Activated CD8-positive, alpha-beta memory T cell treated with anti-CD3 and anti-CD28 coated beads, Interleukin-2, amount 10 ng/mL, durations not matched to agents 7 days and 5 days (primary cell): ENCODE measurements at regions not wholly inside any gene's neighbourhood (a gene's known extent, or its start where the extent isn't known, plus 50 kb on each side); places are given as distances from the start of the nearest gene placed in this dataset.
"Not testable (repeated sequence)": the region's sequence is repeated elsewhere in the genome, so short reads cannot be mapped to it uniquely, and the experiment has no call there.

Experiments
- ATAC-seq: fragments of 150-1000 bp; cut with Tn5 transposase; one replicate; pipeline ENCODE4 v1.10.0; 2021; ENCODE audit warnings: moderate library complexity
- CTCF ChIA-PET: fragments of 350-600 bp; sonication (Branson Sonifier 250); formaldehyde crosslinking; loops from one replicate; lab custom pipeline; 2021; ENCODE audit warnings: antibody characterized with exemption; lab: Charles Lee
- DNase-seq: peaks from one replicate; pipeline ENCODE4 v3.0.0-alpha.2; 2020
- H3K27ac Mint-ChIP-seq: one replicate; pipeline ENCODE4 v1.8.0; 2021; ENCODE audit warnings: mild to moderate bottlenecking, mixed read lengths
- H3K27me3 Mint-ChIP-seq: one replicate; pipeline ENCODE4 v1.8.0; 2021; ENCODE audit warnings: mixed read lengths
- H3K36me3 Mint-ChIP-seq: one replicate; pipeline ENCODE4 v1.8.0; 2021; ENCODE audit warnings: mild to moderate bottlenecking, mixed read lengths
- H3K4me1 Mint-ChIP-seq: one replicate; pipeline ENCODE4 v1.8.0; 2021; ENCODE audit warnings: mixed read lengths
- H3K4me3 Mint-ChIP-seq: one replicate; pipeline ENCODE4 v1.8.0; 2021; ENCODE audit warnings: mild to moderate bottlenecking, moderate library complexity, mixed read lengths
- H3K9me3 Mint-ChIP-seq: one replicate; pipeline ENCODE4 v1.8.0; 2022; ENCODE audit warnings: low read depth, mixed read lengths

DNA sequence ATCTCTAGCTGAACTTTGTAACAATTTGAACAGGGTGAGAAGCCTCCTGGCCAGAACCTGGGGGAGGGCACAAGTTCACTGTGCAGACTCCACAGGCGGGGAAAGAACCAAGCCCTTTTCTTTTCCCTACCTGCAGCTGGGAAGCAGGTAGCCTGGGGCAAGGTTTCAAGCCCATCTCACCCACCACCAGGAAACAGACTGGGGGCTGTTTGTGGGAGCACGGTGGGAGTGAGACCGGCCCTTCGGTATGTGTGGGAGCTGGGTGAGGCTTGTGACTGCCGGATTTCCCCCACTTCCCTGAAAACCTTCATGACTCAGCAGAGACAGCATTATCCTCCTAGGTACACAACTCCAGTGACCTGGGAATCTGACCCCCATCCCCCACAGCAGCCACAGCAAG, 211.7 kb downstream of the ZNF674 start:
- H3K27me3 Mint-ChIP-seq, result peaks cover 3% of the 10 kb centered on the region
- no peak for ATAC-seq
- no peaks in the 10 kb centered on the region for H3K36me3 Mint-ChIP-seq
- H3K9me3 Mint-ChIP-seq, result no peaks in the 10 kb centered on the region
- H3K4me1 Mint-ChIP-seq, result no peaks in the 10 kb centered on the region
- H3K4me3 Mint-ChIP-seq, result no peak overlapping the region
- CTCF ChIA-PET, result no interaction called here
- DNase-seq, result no peak
- H3K27ac Mint-ChIP-seq, result no peak overlapping the region

DNA sequence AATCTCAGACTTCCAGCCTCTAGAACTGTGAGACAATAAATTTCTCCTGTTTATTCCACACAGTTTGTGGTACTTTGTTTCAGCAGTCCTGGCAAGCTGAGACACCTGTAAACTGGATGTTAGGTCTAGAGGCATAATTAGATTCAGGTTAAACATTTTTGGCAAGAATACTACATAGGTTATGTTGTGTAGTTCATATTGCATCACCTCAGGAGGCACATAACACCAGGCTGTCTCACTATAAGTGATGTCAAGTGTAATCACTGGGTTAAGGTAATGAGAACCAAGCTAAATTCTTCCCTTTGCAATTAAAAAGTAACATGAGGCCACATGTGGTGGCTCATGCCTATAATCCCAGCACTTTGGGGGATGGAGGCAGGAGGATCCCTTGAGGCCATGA, 214.2 kb downstream of the ZNF674 start:
- no peak overlapping the region for H3K27ac Mint-ChIP-seq
- no peaks in the 10 kb centered on the region for H3K36me3 Mint-ChIP-seq
- CTCF ChIA-PET, result no interaction called here
- DNase-seq, result no peak
- no peaks in the 10 kb centered on the region for H3K9me3 Mint-ChIP-seq
- H3K27me3 Mint-ChIP-seq, result peaks cover 3% of the 10 kb centered on the region
- no peak for ATAC-seq
- H3K4me3 Mint-ChIP-seq, result no peak overlapping the region
- no peaks in the 10 kb centered on the region for H3K4me1 Mint-ChIP-seq

DNA sequence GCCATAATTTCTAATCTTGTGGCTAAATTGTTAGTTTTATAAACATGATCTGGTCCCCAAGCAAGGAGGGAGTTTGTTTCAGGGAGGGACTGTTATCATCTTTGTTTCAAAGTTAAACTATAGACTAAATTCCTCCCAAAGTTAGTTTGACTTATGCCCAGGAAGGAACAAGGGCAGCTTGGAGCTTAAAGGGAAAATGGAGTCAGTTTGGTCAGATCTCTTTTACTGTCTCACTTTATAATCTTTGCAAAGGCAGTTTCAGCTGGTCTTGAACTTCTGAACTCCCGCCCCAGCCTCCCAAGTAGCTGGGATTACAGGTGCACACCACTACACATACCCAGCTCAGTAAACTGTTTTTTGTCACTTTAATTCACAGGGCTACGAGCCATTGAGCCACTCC, 214.7 kb downstream of the ZNF674 start:
- H3K4me1 Mint-ChIP-seq, result no peaks in the 10 kb centered on the region
- no peaks in the 10 kb centered on the region for H3K36me3 Mint-ChIP-seq
- CTCF ChIA-PET, result no interaction called here
- DNase-seq (no peak), ATAC-seq (no peak)
- H3K4me3 Mint-ChIP-seq, result no peak overlapping the region
- H3K27me3 Mint-ChIP-seq, result peaks cover 3% of the 10 kb centered on the region
- no peak overlapping the region for H3K27ac Mint-ChIP-seq
- no peaks in the 10 kb centered on the region for H3K9me3 Mint-ChIP-seq

DNA sequence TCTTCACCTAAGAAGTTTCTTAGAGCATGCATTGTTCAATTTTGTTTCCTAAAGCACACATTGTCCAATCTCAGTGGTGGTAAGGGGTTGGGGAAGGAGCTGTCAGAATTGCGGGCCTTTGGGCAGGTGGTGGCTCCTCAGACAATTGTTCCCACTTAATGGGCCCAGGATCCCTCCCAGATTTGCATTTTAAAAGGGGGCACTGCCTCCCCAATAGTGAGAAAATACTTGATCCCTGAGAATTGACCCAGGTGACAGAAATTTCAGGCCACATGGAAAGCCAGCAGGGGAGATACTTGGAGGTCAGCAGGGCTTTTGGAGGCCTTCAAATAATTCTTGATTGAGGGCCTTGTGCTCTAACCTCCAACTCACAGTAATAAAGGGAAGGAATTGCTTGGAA, 217.1 kb downstream of the ZNF674 start:
- no peak for ATAC-seq
- H3K4me1 Mint-ChIP-seq, result peaks cover 6% of the 10 kb centered on the region

DNA sequence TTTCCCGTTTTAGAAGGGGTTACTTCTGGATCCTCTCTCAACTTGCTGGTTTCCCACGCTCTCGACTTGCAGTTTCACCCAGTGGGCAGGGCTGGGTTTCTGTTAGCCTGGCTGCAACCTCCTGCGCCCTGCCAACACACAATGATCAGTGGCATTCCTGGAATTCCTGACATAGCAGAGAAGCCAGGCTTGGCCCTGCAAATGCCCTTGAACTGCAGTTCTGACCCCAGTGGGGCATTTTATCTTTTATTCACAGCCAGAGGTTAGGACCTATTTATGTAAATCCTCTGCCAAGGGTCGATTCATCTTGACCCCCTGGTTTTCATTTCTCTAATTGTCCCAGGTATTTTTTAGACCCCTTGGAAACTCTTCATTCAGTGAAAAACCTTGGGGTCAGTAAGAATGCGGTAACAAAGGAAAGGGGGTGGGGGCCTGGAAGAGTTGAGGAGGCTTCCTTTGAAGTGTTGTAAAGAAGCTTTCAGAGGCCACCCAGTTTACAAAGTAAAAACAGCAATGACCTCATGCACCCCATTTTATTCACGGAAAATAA, 217.6 kb downstream of the ZNF674 start:
- Mint-ChIP-seq H3K27ac (no peak overlapping the region), H3K36me3 (no peaks in the 10 kb centered on the region), H3K9me3 (no peaks in the 10 kb centered on the region), H3K4me1 (peaks cover 6% of the 10 kb centered on the region), H3K4me3 (no peak overlapping the region), H3K27me3 (peaks cover 3% of the 10 kb centered on the region)
- ATAC-seq, result no peak
- CTCF ChIA-PET, result no interaction called here
- DNase-seq, result no peak

More for the DNA sequence above, 217.1 kb downstream of the ZNF674 start:
- no peak for DNase-seq
- no peak overlapping the region for H3K27ac Mint-ChIP-seq
- H3K9me3 Mint-ChIP-seq, result no peaks in the 10 kb centered on the region
- H3K36me3 Mint-ChIP-seq, result no peaks in the 10 kb centered on the region
- peaks cover 3% of the 10 kb centered on the region for H3K27me3 Mint-ChIP-seq
- H3K4me3 Mint-ChIP-seq, result no peak overlapping the region
- CTCF ChIA-PET, result no interaction called here

DNA sequence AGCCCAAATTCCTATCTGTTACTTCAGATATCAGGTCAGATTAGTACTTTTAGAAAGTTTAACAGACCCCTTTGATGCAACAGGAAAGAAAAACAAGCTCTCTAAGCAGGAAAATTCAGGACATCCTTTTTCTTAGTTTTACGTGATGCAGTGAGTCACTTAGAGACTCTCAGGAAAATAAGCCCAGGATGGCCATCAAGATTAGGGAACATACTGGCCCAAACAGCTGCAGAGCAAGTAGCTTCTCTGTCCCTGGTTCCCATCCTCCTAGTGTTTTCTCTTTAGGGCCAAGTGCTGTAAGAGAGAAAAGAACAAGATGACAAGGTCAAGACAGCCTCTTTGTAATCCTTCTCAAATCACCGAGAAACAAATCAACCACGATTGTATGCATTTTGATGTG, 219.1 kb downstream of the ZNF674 start:
- Mint-ChIP-seq H3K27ac (no peak overlapping the region), H3K4me3 (no peak overlapping the region), H3K9me3 (no peaks in the 10 kb centered on the region), H3K36me3 (no peaks in the 10 kb centered on the region), H3K27me3 (peaks cover 3% of the 10 kb centered on the region), H3K4me1 (peaks cover 6% of the 10 kb centered on the region)
- DNase-seq (no peak), ATAC-seq (no peak)
- CTCF ChIA-PET, result no interaction called here

DNA sequence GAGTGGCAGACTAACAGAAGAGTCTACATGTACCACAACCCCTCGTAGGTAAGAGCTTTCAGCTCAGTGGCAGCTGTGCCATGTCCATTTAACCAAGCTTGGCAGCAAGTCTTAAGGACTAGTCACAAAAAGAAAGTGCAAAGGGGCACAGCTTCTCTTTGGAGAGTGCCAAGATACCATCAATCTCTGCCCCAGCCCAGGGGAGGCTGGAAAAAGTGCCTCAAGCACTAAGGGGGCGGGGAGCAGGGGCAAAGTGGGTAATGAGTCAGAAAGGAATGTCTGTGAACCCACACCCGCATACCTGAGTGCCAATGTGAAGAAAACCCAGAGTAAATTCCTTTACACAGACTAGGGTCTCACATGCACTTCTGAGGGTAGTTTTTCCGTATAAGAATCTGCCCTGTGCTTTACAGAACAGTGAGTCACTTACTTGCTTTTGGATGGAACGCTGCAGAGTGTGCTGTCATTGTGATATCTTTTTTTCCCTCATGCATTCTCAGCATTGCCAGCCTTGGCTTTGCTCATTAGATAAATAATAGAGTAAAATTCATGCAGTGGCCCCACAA, 219.8 kb downstream of the ZNF674 start:
- Mint-ChIP-seq H3K36me3 (no peaks in the 10 kb centered on the region), H3K9me3 (no peaks in the 10 kb centered on the region), H3K27me3 (peaks cover 2% of the 10 kb centered on the region), H3K27ac (no peak overlapping the region), H3K4me1 (peaks cover 6% of the 10 kb centered on the region), H3K4me3 (no peak overlapping the region)
- CTCF ChIA-PET, result no interaction called here
- ATAC-seq (no peak), DNase-seq (no peak)

DNA sequence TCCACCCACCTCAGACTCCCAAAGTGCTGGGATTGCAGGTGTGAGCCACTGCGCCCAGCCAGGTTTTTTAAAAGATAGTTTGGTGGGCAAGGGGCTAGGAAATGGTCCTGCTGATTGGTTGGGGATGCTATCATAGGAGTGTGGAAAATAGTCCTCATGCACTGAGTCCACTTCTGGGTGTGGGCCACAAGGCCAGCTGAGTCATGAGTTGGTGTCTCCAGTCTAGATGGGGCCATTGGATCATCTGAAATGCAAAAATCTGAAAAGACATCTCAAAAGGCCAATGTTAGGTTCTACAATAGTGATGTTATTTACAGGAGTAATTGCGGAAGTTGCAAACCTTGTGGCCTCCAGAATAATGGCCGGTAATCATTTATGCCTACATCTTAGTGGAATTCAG, 221.1 kb downstream of the ZNF674 start:
- DNase-seq (no peak), ATAC-seq (no peak)
- H3K4me1 Mint-ChIP-seq, result peaks cover 10% of the 10 kb centered on the region
- H3K9me3 Mint-ChIP-seq, result no peaks in the 10 kb centered on the region
- H3K27ac Mint-ChIP-seq, result no peak overlapping the region
- H3K27me3 Mint-ChIP-seq, result no peaks in the 10 kb centered on the region
- no peak overlapping the region for H3K4me3 Mint-ChIP-seq
- H3K36me3 Mint-ChIP-seq, result no peaks in the 10 kb centered on the region
- CTCF ChIA-PET, result no interaction called here

DNA sequence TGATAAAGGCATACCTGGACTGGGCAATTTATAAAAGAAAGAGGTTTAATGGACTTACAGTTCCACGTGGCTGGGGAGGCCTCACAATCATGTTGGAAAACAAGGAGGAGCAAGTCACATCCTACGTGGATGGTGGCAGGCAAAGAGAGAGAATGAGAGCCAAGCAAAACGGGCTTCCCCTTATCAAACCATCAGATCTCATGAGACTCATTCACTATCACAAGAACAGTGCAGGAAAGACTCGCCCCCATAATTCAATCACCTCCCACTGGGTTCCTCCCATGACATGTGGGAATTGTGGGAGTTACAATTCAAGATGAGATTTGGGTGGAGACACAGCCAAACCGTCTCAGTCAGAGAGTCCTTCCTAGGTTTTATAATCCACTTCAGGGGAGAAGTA, 222.3 kb downstream of the ZNF674 start:
- H3K36me3 Mint-ChIP-seq, H3K4me3 Mint-ChIP-seq, CTCF ChIA-PET, H3K27me3 Mint-ChIP-seq, DNase-seq, H3K9me3 Mint-ChIP-seq, H3K4me1 Mint-ChIP-seq, H3K27ac Mint-ChIP-seq, ATAC-seq: not testable (repeated sequence)

DNA sequence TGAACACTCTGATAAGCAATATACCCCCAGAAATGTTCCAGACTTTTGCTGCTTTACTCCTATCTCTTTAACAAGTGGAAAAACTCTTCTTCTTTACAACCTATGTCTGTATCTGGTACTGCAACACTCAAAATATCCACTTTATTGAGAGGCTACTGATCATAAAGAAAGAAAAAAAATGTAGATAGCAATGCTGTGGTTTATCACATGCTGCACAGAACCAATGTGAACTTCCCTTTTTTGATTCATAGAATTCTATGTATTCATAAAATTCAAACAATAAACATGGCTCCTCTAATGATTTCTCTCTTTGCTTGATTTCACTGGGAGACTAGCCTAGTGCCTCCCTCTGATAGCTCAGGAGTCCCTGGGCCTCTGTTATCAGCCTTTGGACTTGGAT, 223.5 kb downstream of the ZNF674 start:
- no peak overlapping the region for H3K27ac Mint-ChIP-seq
- H3K4me3 Mint-ChIP-seq, result no peak overlapping the region
- peaks cover 10% of the 10 kb centered on the region for H3K4me1 Mint-ChIP-seq

DNA sequence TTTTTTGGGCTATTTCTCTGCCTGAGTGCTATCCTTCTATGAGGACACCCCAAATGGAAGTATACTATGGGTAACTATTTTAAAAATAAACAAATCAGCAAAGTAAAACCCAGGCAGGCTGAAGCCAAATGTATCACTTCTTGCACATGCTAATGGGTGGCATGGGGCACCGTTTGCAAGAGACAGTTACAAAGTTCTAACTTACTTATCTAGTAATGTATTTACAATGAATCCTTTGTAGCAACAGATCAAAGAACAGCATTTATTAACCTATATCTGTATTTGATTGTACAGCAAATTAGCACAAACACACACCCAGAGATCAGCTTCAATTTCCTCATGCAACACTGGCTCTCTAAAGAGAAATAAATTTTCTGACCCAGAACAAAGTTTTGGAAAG, 225.5 kb downstream of the ZNF674 start:
- Mint-ChIP-seq H3K9me3 (no peaks in the 10 kb centered on the region), H3K4me3 (no peak overlapping the region), H3K36me3 (no peaks in the 10 kb centered on the region), H3K4me1 (peaks cover 5% of the 10 kb centered on the region), H3K27me3 (no peaks in the 10 kb centered on the region), H3K27ac (no peak overlapping the region)
- ATAC-seq, result no peak
- CTCF ChIA-PET, result no interaction called here
- DNase-seq, result no peak

More for the DNA sequence above, 223.5 kb downstream of the ZNF674 start:
- H3K36me3 Mint-ChIP-seq, result no peaks in the 10 kb centered on the region
- DNase-seq (no peak), ATAC-seq (no peak)
- no peaks in the 10 kb centered on the region for H3K27me3 Mint-ChIP-seq
- no peaks in the 10 kb centered on the region for H3K9me3 Mint-ChIP-seq
- CTCF ChIA-PET, result no interaction called here

DNA sequence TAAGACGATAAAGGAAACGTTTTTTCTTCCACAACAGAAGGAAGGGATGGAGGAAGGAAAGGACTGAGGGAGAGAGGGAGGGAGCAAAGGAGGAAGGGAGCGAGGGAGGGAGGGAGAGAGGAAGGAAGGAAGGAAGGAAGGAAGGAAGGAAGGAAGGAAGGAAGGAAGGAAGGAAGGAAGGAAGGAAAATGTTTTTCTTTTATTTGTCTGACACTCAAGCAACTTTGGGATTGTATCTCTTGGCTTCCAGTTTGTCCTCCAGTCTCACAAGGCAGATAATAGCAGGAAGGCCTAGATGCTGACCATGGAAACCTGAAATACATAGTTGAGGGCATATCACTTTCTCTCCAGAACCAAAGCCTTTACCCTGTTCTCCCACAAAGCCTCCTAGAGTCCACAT, 226.7 kb downstream of the ZNF674 start:
- no peak for ATAC-seq
- Mint-ChIP-seq H3K9me3 (no peaks in the 10 kb centered on the region), H3K27ac (no peak overlapping the region), H3K4me1 (peaks cover 4% of the 10 kb centered on the region), H3K4me3 (no peak overlapping the region), H3K27me3 (no peaks in the 10 kb centered on the region), H3K36me3 (no peaks in the 10 kb centered on the region)
- no peak for DNase-seq
- CTCF ChIA-PET, result no interaction called here

DNA sequence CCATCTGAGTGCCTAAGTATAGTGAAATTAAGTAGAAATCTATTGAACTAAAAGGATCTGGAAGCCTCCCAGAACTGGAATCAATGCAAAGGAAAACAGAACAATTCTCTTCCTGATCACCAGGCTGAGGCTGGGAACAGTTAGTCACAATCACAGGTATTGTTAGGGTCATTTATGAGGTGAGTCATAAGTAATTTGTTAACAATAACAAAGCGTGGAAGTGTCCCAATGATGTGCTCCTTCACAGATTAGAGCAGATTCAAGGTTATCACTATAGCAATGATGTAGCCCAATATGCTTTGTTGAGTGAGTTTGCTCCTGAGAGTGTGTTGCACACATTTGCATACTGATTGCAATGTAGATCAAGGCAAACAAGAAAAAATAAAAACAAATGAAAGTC, 228.1 kb downstream of the ZNF674 start:
- DNase-seq, result no peak
- no peaks in the 10 kb centered on the region for H3K27me3 Mint-ChIP-seq
- CTCF ChIA-PET, result no interaction called here
- no peak overlapping the region for H3K27ac Mint-ChIP-seq
- H3K36me3 Mint-ChIP-seq, result no peaks in the 10 kb centered on the region
- peaks cover 4% of the 10 kb centered on the region for H3K4me1 Mint-ChIP-seq
- no peak for ATAC-seq
- H3K9me3 Mint-ChIP-seq, result no peaks in the 10 kb centered on the region
- no peak overlapping the region for H3K4me3 Mint-ChIP-seq

DNA sequence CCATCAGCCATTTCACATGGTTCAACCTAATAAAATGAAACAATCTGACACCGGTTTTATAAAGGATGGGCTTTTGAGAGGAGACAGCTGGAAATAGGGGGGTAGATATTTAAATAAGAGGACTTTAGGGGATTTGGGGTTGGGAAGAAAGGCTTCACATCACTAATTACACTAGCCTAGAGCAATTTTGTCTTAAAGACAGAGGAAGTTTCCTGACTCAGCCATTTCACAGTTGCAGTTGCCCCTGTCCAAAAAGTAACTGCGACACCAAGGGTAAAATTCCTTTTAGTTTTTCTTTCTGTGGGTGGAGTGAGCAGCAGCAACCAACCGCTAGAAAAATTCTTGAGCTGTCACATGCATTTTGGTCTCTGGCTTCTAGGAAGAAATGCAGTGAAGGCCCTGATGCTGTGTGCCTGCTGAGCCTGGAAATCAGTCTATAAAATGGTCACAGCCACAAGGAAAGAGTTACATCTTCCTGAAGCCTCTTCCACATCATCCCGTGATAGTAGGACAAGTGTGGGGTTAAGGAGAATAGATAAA, 233.6 kb downstream of the ZNF674 start:
- ATAC-seq (no peak), DNase-seq (no peak)
- H3K36me3 Mint-ChIP-seq, result no peaks in the 10 kb centered on the region
- H3K4me3 Mint-ChIP-seq, result no peak overlapping the region
- CTCF ChIA-PET, result no interaction called here
- no peaks in the 10 kb centered on the region for H3K9me3 Mint-ChIP-seq
- no peaks in the 10 kb centered on the region for H3K27me3 Mint-ChIP-seq
- no peak overlapping the region for H3K27ac Mint-ChIP-seq
- H3K4me1 Mint-ChIP-seq, result peaks cover 5% of the 10 kb centered on the region
